ENCODE measurements at regions not wholly inside any gene's neighbourhood (a gene's known extent, or its start where the extent isn't known, plus 50 kb on each side); places are given as distances from the start of the nearest gene placed in this dataset.
"Not testable (repeated sequence)": the region's sequence is repeated elsewhere in the genome, so short reads cannot be mapped to it uniquely, and the experiment has no call there.

- Histone ChIP-seq H4K20me1 (ENCODE audit: control insufficient read depth, insufficient read depth, low read depth, low read length) (no peaks in the 10 kb centered on the region), H3K27ac (ENCODE audit: low read depth, low read length) (no peak overlapping the region), H3K4me3 (ENCODE audit: low read length) (no peak overlapping the region), H3K9me3 (ENCODE audit: control insufficient read depth, insufficient read depth, low read length) (no peaks in the 10 kb centered on the region), H3K36me3 (ENCODE audit: control insufficient read depth, low read length) (no peaks in the 10 kb centered on the region), H3K4me1 (ENCODE audit: control insufficient read depth, low read length) (no peaks in the 10 kb centered on the region), H3K27me3 (ENCODE audit: control insufficient read depth, low read length) (no peaks in the 10 kb centered on the region), H3F3A (ENCODE audit: control insufficient read depth, insufficient read depth) (no peaks in the 10 kb centered on the region), H3K79me2 (ENCODE audit: control insufficient read depth, low read length) (no peaks in the 10 kb centered on the region), H3K4me2 (ENCODE audit: low read length) (no peak overlapping the region), H3K9me2 (replicated peaks; ENCODE audit: control insufficient read depth, low read length) (no peaks in the 10 kb centered on the region)
- no peak for TF ChIP-seq CTCF (IDR thresholded peaks at IDR 0.05; ENCODE audit: low read depth, low read length, poor library complexity, severe bottlenecking)
- no peak for TF ChIP-seq EZH2phosphoT487 (IDR thresholded peaks at IDR 0.05; ENCODE audit: borderline replicate concordance, low read length)
Measured at GRCh38 chr18:30852541-30852940, 190.0 kb downstream of the DSC3 start.

GRCh38 chr18:30839056-30839561 lies 203.4 kb downstream of the DSC3 start:
- not testable (repeated sequence) for H3K4me3 ChIP-seq (ENCODE audit: low read length); H3K36me3 ChIP-seq (ENCODE audit: control insufficient read depth, low read length); H3K4me2 ChIP-seq (ENCODE audit: low read length); H3K9me2 ChIP-seq (replicated peaks; ENCODE audit: control insufficient read depth, low read length); H3K4me1 ChIP-seq (ENCODE audit: control insufficient read depth, low read length); H3K9me3 ChIP-seq (ENCODE audit: control insufficient read depth, insufficient read depth, low read length); H3K27ac ChIP-seq (ENCODE audit: low read depth, low read length); H3K79me2 ChIP-seq (ENCODE audit: control insufficient read depth, low read length); H3F3A ChIP-seq (ENCODE audit: control insufficient read depth, insufficient read depth); H3K27me3 ChIP-seq (ENCODE audit: control insufficient read depth, low read length); H4K20me1 ChIP-seq (ENCODE audit: control insufficient read depth, insufficient read depth, low read depth, low read length)

GRCh38 chr18:30828700-30829099 lies 213.8 kb downstream of the DSC3 start:
- Histone ChIP-seq H3K79me2 (ENCODE audit: control insufficient read depth, low read length) (no peaks in the 10 kb centered on the region), H4K20me1 (ENCODE audit: control insufficient read depth, insufficient read depth, low read depth, low read length) (no peaks in the 10 kb centered on the region), H3K4me3 (ENCODE audit: low read length) (no peak overlapping the region), H3K4me1 (ENCODE audit: control insufficient read depth, low read length) (no peaks in the 10 kb centered on the region), H3K27me3 (ENCODE audit: control insufficient read depth, low read length) (no peaks in the 10 kb centered on the region), H3K36me3 (ENCODE audit: control insufficient read depth, low read length) (no peaks in the 10 kb centered on the region), H3K27ac (ENCODE audit: low read depth, low read length) (no peak overlapping the region), H3K9me3 (ENCODE audit: control insufficient read depth, insufficient read depth, low read length) (no peaks in the 10 kb centered on the region), H3F3A (ENCODE audit: control insufficient read depth, insufficient read depth) (no peaks in the 10 kb centered on the region), H3K4me2 (ENCODE audit: low read length) (no peak overlapping the region), H3K9me2 (replicated peaks; ENCODE audit: control insufficient read depth, low read length) (no peaks in the 10 kb centered on the region)
- no peak for TF ChIP-seq EZH2phosphoT487 (IDR thresholded peaks at IDR 0.05; ENCODE audit: borderline replicate concordance, low read length)

GRCh38 chr18:30819619-30820018 lies 222.9 kb downstream of the DSC3 start:
- TF ChIP-seq EZH2phosphoT487 (IDR thresholded peaks at IDR 0.05; ENCODE audit: borderline replicate concordance, low read length): no peak
- TF ChIP-seq CTCF (IDR thresholded peaks at IDR 0.05; ENCODE audit: low read depth, low read length, poor library complexity, severe bottlenecking): no peak
- no peaks in the 10 kb centered on the region for H3K4me1 ChIP-seq (ENCODE audit: control insufficient read depth, low read length)

More at GRCh38 chr18:30819619-30820018, 222.9 kb downstream of the DSC3 start:
- no peak overlapping the region for H3K27ac ChIP-seq (ENCODE audit: low read depth, low read length)
- no peaks in the 10 kb centered on the region for H3K9me2 ChIP-seq (replicated peaks; ENCODE audit: control insufficient read depth, low read length)
- H3K4me3 ChIP-seq (ENCODE audit: low read length): no peak overlapping the region
- no peaks in the 10 kb centered on the region for H4K20me1 ChIP-seq (ENCODE audit: control insufficient read depth, insufficient read depth, low read depth, low read length)
- H3K79me2 ChIP-seq (ENCODE audit: control insufficient read depth, low read length): no peaks in the 10 kb centered on the region
- H3K27me3 ChIP-seq (ENCODE audit: control insufficient read depth, low read length): no peaks in the 10 kb centered on the region
- no peak overlapping the region for H3K4me2 ChIP-seq (ENCODE audit: low read length)
- no peaks in the 10 kb centered on the region for H3F3A ChIP-seq (ENCODE audit: control insufficient read depth, insufficient read depth)
- no peaks in the 10 kb centered on the region for H3K36me3 ChIP-seq (ENCODE audit: control insufficient read depth, low read length)
- no peaks in the 10 kb centered on the region for H3K9me3 ChIP-seq (ENCODE audit: control insufficient read depth, insufficient read depth, low read length)

Data from DOHH2 (cell line).